ENCODE measurements at regions not wholly inside any gene's neighbourhood (a gene's known extent, or its start where the extent isn't known, plus 50 kb on each side); places are given as distances from the start of the nearest gene placed in this dataset.

- TF ChIP-seq EZH2 (IDR thresholded peaks at IDR 0.05; ENCODE audit: insufficient read depth, poor library complexity, severe bottlenecking), result no peak
- TF ChIP-seq EZH2phosphoT487 (IDR thresholded peaks at IDR 0.05; ENCODE audit: insufficient read depth, low read depth), result no peak
Measured at GRCh38 chr14:84477996-84478395, 1051.9 kb upstream of the FLRT2 start.
